HUES6 (cell line): ENCODE measurements at regions not wholly inside any gene's neighbourhood (a gene's known extent, or its start where the extent isn't known, plus 50 kb on each side); places are given as distances from the start of the nearest gene placed in this dataset.
A peak's percentile ranks its signal among the peaks of the same experiment; 100 is the strongest.
"Not testable (repeated sequence)": the region's sequence is repeated elsewhere in the genome, so short reads cannot be mapped to it uniquely, and the experiment has no call there.

Experiments
- H3K27ac ChIP-seq: 2 replicates; pipeline ENCODE4 v1.7.0; 2013; ENCODE audit warnings: low read depth, mild to moderate bottlenecking, low read length, inconsistent platforms
- H3K27me3 ChIP-seq: 2 replicates; pipeline ENCODE4 v1.6.1; 2013; ENCODE audit warnings: low read length; ENCODE audit not compliant: control insufficient read depth, insufficient read depth
- H3K36me3 ChIP-seq: 2 replicates; pipeline ENCODE4 v1.6.1; 2013; ENCODE audit warnings: low read length; ENCODE audit not compliant: control insufficient read depth, insufficient read depth
- H3K4me1 ChIP-seq: 2 replicates; pipeline ENCODE4 v1.6.1; 2013; ENCODE audit warnings: low read length; ENCODE audit not compliant: control insufficient read depth, insufficient read depth
- H3K4me3 ChIP-seq: 2 replicates; pipeline ENCODE4 v1.5.1; 2013; ENCODE audit warnings: low read depth, low read length
- H3K9ac ChIP-seq: one replicate; pipeline ENCODE4 v1.6.1; 2013; ENCODE audit warnings: mild to moderate bottlenecking, low read length
- H3K9me3 ChIP-seq: 2 replicates; pipeline ENCODE4 v1.6.1; 2013; ENCODE audit warnings: low read depth, low read length; ENCODE audit not compliant: control insufficient read depth, insufficient read depth

DNA sequence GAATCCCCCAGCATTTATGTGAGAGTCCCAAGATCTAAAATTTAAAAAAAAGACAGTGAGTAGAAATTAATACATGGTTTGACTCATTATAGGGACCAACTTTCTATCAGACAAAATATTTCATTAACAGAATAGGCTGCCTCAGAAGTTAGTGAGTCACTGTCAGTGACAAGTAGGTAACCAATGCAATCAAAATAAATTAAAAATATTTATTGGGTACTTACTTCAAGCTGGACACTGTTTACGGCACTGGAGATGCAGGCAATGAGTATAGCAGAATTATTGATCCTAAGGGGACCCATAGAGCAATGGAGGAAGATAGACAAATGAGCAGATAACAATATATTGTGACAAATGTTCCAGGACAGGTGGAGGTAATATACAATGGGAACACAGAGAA is 135.6 kb upstream of the BCL6 start:
- Histone ChIP-seq H3K9ac (no peak overlapping the region), H3K27me3 (no peaks in the 10 kb centered on the region), H3K4me3 (no peak overlapping the region), H3K4me1 (no peaks in the 10 kb centered on the region), H3K27ac (no peak overlapping the region), H3K36me3 (peaks cover 6% of the 10 kb centered on the region), H3K9me3 (peaks cover 2% of the 10 kb centered on the region; the same call in 1 of the 2 replicates)

DNA sequence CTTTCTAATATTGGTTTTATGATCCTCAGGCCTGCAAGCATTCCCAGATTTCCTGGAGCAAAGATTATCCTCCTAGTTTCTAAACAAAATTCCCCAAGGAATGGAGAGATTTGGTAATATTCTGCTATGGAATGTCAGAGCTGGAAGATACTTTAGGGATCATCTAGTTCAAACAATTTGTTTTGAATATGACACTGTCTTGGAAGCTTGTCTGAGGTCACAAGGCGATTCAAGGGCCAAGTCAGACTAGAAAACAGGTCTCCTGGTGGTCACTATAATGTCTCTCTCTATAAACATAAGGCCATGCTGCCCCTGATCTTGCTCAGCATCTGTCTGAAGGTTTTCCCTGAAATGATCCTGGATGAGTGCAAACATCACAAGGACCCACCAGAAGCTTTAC is 143.4 kb upstream of the BCL6 start:
- Histone ChIP-seq H3K4me1 (peaks cover 9% of the 10 kb centered on the region), H3K27ac (no peak overlapping the region), H3K9me3 (peaks cover 7% of the 10 kb centered on the region), H3K36me3 (peaks cover 4% of the 10 kb centered on the region), H3K27me3 (no peaks in the 10 kb centered on the region), H3K9ac (no peak overlapping the region), H3K4me3 (no peak overlapping the region)

GRCh38 chr3:187889106-187889505 is 143.8 kb upstream of the BCL6 start:
- no peaks in the 10 kb centered on the region for H3K27me3 ChIP-seq
- H3K9me3 ChIP-seq: peaks cover 6% of the 10 kb centered on the region
- peak overlapping the region; percentile 49; the same call in 1 of the 2 replicates for H3K4me3 ChIP-seq
- H3K9ac ChIP-seq: no peak overlapping the region
- peaks cover 4% of the 10 kb centered on the region for H3K36me3 ChIP-seq
- H3K27ac ChIP-seq: no peak overlapping the region
- H3K4me1 ChIP-seq: peaks cover 9% of the 10 kb centered on the region

- peak overlapping the region; percentile 77 for H3K9ac ChIP-seq
- H3K27me3 ChIP-seq: no peaks in the 10 kb centered on the region
- H3K4me1 ChIP-seq: peaks cover 9% of the 10 kb centered on the region
- H3K9me3 ChIP-seq: peaks cover 6% of the 10 kb centered on the region
- H3K4me3 ChIP-seq: peak overlapping the region; percentile 49
- peaks cover 4% of the 10 kb centered on the region for H3K36me3 ChIP-seq
- H3K27ac ChIP-seq: no peak overlapping the region
Measured at GRCh38 chr3:187889601-187890404, 144.5 kb upstream of the BCL6 start.

DNA sequence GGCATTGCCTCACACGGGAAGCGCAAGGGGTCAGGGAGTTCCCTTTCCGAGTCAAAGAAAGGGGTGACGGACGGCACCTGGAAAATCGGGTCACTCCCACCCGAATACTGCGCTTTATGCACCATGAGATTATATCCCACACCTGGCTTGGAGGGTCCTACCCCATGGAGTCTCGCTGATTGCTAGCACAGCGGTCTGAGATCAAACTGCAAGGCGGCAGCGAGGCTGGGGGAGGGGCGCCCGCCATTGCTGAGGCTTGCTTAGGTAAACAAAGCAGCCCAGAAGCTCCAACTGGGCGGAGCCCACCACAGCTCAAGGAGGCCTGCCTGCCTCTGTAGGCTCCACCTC is 145.1 kb upstream of the BCL6 start:
- not testable (repeated sequence) for H3K36me3 ChIP-seq, H3K4me1 ChIP-seq, H3K27me3 ChIP-seq, H3K27ac ChIP-seq, H3K9me3 ChIP-seq
- Histone ChIP-seq H3K4me3 (peak overlapping the region; percentile 49), H3K9ac (peak overlapping the region; percentile 77)

GRCh38 chr3:187896646-187897045 is 151.4 kb upstream of the BCL6 start:
- Histone ChIP-seq H3K27me3 (no peaks in the 10 kb centered on the region), H3K27ac (no peak overlapping the region)

DNA sequence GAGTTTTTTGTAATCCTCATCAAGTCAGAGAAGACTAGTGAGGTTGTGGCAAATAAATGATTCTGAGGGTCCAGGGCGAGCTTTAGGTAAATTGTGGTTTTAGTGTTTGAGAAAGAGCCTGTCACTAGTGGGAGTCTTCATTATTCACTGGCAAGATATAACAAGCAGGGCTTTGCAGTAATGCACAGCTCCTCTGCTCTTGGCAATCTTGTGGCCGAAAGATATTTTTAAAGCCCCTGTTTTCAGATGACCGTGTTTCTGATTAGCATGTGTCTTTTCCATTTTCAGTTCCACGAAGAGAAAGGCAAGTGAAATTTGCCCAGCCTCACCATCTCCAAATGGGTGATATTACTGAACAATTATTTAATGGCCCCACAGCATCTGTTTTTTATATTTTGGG is 154.0 kb upstream of the BCL6 start:
- Histone ChIP-seq H3K9ac (no peak overlapping the region), H3K9me3 (no peaks in the 10 kb centered on the region), H3K27ac (no peak overlapping the region), H3K4me1 (peaks cover 20% of the 10 kb centered on the region), H3K36me3 (no peaks in the 10 kb centered on the region), H3K4me3 (no peak overlapping the region), H3K27me3 (no peaks in the 10 kb centered on the region)

More at GRCh38 chr3:187896646-187897045, 151.4 kb upstream of the BCL6 start:
- Histone ChIP-seq H3K4me3 (no peak overlapping the region), H3K9me3 (no peaks in the 10 kb centered on the region), H3K4me1 (peaks cover 13% of the 10 kb centered on the region; the same call in 1 of the 2 replicates), H3K9ac (no peak overlapping the region), H3K36me3 (no peaks in the 10 kb centered on the region)

GRCh38 chr3:187900993-187901755 is 155.9 kb upstream of the BCL6 start:
- no peak overlapping the region for H3K9ac ChIP-seq
- H3K27me3 ChIP-seq: no peaks in the 10 kb centered on the region
- no peaks in the 10 kb centered on the region for H3K9me3 ChIP-seq
- no peak overlapping the region for H3K27ac ChIP-seq
- H3K36me3 ChIP-seq: no peaks in the 10 kb centered on the region
- no peak overlapping the region for H3K4me3 ChIP-seq
- H3K4me1 ChIP-seq: peaks cover 20% of the 10 kb centered on the region

GRCh38 chr3:187902041-187902471 is 156.8 kb upstream of the BCL6 start:
- Histone ChIP-seq H3K9me3 (no peaks in the 10 kb centered on the region), H3K27me3 (no peaks in the 10 kb centered on the region), H3K9ac (no peak overlapping the region), H3K4me3 (no peak overlapping the region), H3K36me3 (no peaks in the 10 kb centered on the region), H3K27ac (no peak overlapping the region), H3K4me1 (peaks cover 20% of the 10 kb centered on the region)

DNA sequence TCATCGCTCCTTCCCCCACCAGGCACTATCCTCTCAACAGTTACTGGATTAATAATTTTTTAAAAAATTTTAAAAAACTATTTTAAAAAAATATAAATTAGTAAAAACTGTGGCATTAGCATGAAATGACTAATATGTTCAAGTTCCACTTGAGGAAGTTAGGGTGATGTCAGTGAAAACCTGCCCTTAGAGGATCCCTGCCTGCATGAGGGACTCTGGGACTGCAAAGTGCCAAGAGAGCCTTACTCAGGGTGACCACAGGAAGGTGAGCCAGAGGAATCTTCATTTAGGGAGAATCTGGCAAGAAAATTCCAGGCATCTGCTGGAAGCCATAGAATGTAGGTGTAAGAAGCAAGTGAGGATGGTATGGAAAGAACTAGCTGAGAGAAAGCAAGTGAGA is 157.7 kb upstream of the BCL6 start:
- Histone ChIP-seq H3K4me3 (no peak overlapping the region), H3K27ac (no peak overlapping the region), H3K4me1 (peaks cover 20% of the 10 kb centered on the region), H3K9ac (no peak overlapping the region), H3K27me3 (no peaks in the 10 kb centered on the region), H3K9me3 (no peaks in the 10 kb centered on the region), H3K36me3 (no peaks in the 10 kb centered on the region)

- Histone ChIP-seq H3K27ac (no peak overlapping the region), H3K27me3 (no peaks in the 10 kb centered on the region), H3K4me1 (peaks cover 20% of the 10 kb centered on the region), H3K4me3 (no peak overlapping the region), H3K36me3 (no peaks in the 10 kb centered on the region), H3K9me3 (no peaks in the 10 kb centered on the region), H3K9ac (no peak overlapping the region)
Measured at GRCh38 chr3:187903697-187904096, 158.4 kb upstream of the BCL6 start.
